ENCODE measurements at regions not wholly inside any gene's neighbourhood (a gene's known extent, or its start where the extent isn't known, plus 50 kb on each side); places are given as distances from the start of the nearest gene placed in this dataset.
"Not testable (repeated sequence)": the region's sequence is repeated elsewhere in the genome, so short reads cannot be mapped to it uniquely, and the experiment has no call there.

DNA sequence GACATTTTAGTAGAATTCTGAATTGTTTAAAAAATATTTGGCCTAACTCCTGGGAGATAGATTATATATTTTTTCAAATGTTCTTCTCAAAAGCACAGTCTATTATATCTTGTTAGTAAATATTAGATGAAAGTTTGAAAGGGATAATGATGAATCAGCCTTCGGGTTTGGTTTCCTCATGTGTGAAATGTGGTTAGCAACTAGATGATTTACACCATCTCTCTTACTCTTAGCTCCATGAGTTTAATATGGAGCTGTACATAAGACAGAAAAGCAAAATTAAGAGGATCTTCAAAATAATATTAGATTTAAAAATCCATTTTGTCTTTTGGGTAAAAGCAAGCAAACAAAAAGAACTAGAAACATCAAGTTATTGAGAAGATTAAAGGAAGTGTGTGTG is 120.8 kb upstream of the SFRP2 start:
- Mint-ChIP-seq H3K9me3 (peaks cover 0 to 2% of the 10 kb centered on the region in 2 donors), H3K4me3 (no peak overlapping the region), H3K36me3 (ENCODE audit: insufficient read depth) (no peaks in the 10 kb centered on the region), H3K27me3 (peaks cover 24 to 26% of the 10 kb centered on the region in 2 donors), H3K4me1 (ENCODE audit: low read depth in 2 of 2) (no peaks in the 10 kb centered on the region), H3K27ac (no peak overlapping the region)
- ATAC-seq (replicated peaks) = no peak
- DNase-seq = no peak

DNA sequence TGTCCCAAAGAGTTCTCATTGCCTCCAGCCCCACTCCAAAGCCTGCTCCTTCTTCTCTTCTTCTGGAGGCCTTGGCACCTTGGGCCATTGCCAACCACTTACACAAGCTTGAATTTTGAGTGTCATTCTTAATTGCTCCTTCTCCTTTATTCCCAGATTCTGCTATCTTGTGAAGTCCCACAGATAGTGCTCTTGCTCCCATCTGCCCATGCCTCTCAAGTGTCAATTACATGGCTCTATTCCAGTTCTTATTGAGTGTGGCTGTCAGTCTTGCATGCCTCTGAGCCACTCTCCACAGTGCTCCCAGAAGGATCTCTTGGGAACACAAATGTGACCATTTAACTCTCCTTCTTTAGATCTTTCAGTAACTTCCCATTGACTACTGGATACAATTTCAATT is 117.3 kb upstream of the SFRP2 start:
- ATAC-seq (replicated peaks) (no peak), DNase-seq (no peak)
- no peaks in the 10 kb centered on the region for H3K4me1 Mint-ChIP-seq (ENCODE audit: low read depth in 2 of 2)
- H3K4me3 Mint-ChIP-seq = no peak overlapping the region
- peaks cover 17% of the 10 kb centered on the region in 2 donors for H3K27me3 Mint-ChIP-seq
- peaks cover 0 to 2% of the 10 kb centered on the region in 2 donors for H3K9me3 Mint-ChIP-seq
- no peaks in the 10 kb centered on the region for H3K36me3 Mint-ChIP-seq (ENCODE audit: insufficient read depth)
- no peak overlapping the region for H3K27ac Mint-ChIP-seq

DNA sequence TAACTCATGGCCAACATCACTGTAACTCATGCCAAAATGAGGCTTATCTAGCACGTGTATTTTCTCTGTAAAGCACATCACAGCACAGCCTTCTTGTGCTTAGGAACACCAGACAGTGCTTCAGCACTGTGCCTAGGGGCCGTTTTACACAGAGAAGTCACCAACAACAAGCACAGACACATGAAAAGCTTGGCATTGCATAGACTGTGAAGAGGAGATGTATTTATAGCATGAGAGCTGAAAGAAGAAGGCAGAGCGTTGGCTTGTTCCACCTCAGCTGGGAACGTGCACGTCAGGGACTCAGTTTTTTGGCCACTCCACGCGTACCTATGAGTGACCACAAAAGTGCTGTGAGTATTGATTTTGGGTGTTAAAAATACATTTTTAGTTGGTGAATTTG is 116.3 kb upstream of the SFRP2 start:
- H3K27ac Mint-ChIP-seq = no peak overlapping the region
- peaks cover 0 to 2% of the 10 kb centered on the region in 2 donors for H3K9me3 Mint-ChIP-seq
- peaks cover 10 to 19% of the 10 kb centered on the region in 2 donors for H3K27me3 Mint-ChIP-seq
- no peaks in the 10 kb centered on the region for H3K4me1 Mint-ChIP-seq (ENCODE audit: low read depth in 2 of 2)
- H3K36me3 Mint-ChIP-seq (ENCODE audit: insufficient read depth) = no peaks in the 10 kb centered on the region
- no peak for DNase-seq
- no peak for ATAC-seq (replicated peaks)
- no peak overlapping the region for H3K4me3 Mint-ChIP-seq

DNA sequence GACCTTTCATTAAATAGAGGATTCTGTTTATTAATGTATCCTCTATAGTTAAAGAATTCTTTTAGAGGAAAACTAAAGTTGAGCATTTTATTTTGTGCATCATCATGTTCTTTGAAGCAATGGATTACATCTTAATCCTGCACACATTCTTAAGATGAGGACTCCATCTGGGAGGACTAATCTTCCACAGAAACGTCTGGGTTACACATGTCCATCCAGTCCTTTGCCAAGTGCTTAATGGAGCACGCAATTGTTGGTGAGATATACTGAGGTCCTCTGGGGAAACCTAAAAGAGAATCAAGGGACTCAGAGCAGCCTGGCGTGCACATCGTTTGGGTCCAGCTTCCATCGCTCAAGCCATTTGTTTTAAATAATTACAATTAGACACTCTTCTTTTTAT is 115.1 kb upstream of the SFRP2 start:
- Mint-ChIP-seq H3K4me1 (ENCODE audit: low read depth in 2 of 2) (no peaks in the 10 kb centered on the region), H3K27ac (no peak overlapping the region), H3K27me3 (peaks cover 15 to 30% of the 10 kb centered on the region in 2 donors), H3K4me3 (no peak overlapping the region), H3K9me3 (peaks cover 0 to 2% of the 10 kb centered on the region in 2 donors), H3K36me3 (ENCODE audit: insufficient read depth) (no peaks in the 10 kb centered on the region)
- ATAC-seq (replicated peaks) = no peak
- no peak for DNase-seq

DNA sequence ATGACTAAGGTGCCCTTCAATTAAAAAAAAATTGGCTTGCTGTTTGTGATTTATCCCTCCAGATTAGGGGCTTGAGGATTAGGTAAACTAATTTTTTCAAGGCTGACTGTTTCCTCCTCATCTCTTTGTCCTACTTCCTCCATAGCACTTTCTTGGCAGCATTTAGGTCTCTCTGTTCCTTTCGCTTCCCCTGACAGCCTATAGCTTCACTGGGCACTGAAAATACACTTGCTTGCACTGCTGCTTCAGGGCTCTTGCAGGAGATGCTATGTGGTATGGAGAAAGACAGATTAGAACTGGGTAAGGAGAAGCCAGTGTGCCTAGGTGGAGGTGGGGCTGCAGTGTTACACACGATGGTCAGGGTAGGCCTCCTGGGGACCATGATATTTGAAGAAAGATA is 112.3 kb upstream of the SFRP2 start:
- DNase-seq (no peak), ATAC-seq (replicated peaks) (no peak)
- Mint-ChIP-seq H3K27me3 (peaks cover 23 to 33% of the 10 kb centered on the region in 2 donors), H3K9me3 (peaks cover 2 to 5% of the 10 kb centered on the region in 2 donors), H3K36me3 (ENCODE audit: insufficient read depth) (no peaks in the 10 kb centered on the region), H3K4me1 (ENCODE audit: low read depth in 2 of 2) (no peaks in the 10 kb centered on the region), H3K27ac (no peak overlapping the region), H3K4me3 (no peak overlapping the region)

DNA sequence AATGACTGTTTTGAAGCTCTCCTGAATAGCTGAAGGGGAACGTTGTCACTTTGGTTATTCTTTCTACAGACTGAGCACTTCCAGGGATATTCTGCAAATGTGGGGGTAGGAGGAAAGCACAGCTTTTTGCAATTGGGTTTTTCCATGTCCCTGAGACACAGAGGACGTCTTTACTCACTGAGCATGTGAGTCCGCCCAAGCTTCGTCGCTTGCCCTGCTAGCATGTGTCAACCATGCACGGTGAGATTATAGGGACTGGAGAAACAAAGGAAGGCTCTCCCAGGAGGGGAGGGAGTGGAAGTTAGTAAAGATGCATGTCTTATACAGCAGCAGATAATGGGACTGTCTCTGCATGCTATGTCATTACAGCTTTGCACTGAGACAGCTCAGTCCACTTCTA is 111.5 kb upstream of the SFRP2 start:
- Mint-ChIP-seq H3K27me3 (peaks cover 19 to 25% of the 10 kb centered on the region in 2 donors), H3K4me3 (no peak overlapping the region), H3K27ac (no peak overlapping the region), H3K9me3 (peaks cover 0 to 5% of the 10 kb centered on the region in 2 donors), H3K4me1 (ENCODE audit: low read depth in 2 of 2) (no peaks in the 10 kb centered on the region), H3K36me3 (ENCODE audit: insufficient read depth) (no peaks in the 10 kb centered on the region)
- ATAC-seq (replicated peaks) (no peak), DNase-seq (no peak)

DNA sequence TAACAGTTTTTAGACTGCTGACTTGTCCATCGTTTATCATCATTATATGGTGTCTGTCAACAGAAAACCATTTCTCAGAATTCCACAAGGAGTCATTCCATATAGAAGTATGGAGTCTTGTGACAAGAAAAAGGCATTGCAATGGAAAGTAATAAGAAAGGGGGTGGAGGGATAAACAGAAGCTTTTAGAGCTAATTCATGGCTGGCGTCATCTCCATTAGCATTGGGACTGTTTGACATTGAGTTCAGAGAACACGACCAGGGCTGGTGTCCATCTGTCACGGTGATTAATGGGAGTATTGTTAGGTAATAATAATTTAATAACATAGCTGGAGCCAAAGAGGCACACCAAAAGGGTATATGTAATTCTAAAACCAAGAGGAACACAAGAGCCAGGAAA is 101.9 kb upstream of the SFRP2 start:
- H3K27ac Mint-ChIP-seq = no peak overlapping the region
- no peaks in the 10 kb centered on the region for H3K36me3 Mint-ChIP-seq (ENCODE audit: insufficient read depth)
- H3K9me3 Mint-ChIP-seq = no peaks in the 10 kb centered on the region
- H3K27me3 Mint-ChIP-seq = peaks cover 18 to 22% of the 10 kb centered on the region in 2 donors
- no peak for DNase-seq
- H3K4me3 Mint-ChIP-seq = no peak overlapping the region
- no peak for ATAC-seq (replicated peaks)
- H3K4me1 Mint-ChIP-seq (ENCODE audit: low read depth in 2 of 2) = no peaks in the 10 kb centered on the region

DNA sequence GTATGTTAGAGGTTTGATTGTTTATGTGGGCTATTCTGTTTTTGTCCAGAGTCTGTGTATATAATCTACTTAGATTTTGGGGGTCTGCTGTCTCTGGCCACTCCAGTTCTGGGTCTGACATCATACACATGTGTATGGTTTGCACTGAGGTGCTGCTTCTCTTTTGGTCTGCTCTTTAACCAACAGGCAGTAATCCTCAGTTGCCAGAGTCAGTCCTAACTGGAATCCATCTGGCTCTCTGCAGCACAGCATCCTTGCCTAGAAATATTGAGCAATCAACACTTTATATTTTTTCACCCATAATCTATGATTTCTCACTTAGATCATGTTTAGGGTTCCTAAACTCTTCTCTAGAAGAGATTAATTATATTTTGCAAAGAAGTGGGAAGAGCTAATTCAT is 98.3 kb upstream of the SFRP2 start:
- DNase-seq = no peak
- H3K36me3 Mint-ChIP-seq (ENCODE audit: insufficient read depth) = no peaks in the 10 kb centered on the region
- H3K27ac Mint-ChIP-seq = no peak overlapping the region
- no peaks in the 10 kb centered on the region for H3K4me1 Mint-ChIP-seq (ENCODE audit: low read depth in 2 of 2)
- H3K27me3 Mint-ChIP-seq = peaks cover 23% of the 10 kb centered on the region in 2 donors
- no peak overlapping the region for H3K4me3 Mint-ChIP-seq
- no peak for ATAC-seq (replicated peaks)
- H3K9me3 Mint-ChIP-seq = no peaks in the 10 kb centered on the region

DNA sequence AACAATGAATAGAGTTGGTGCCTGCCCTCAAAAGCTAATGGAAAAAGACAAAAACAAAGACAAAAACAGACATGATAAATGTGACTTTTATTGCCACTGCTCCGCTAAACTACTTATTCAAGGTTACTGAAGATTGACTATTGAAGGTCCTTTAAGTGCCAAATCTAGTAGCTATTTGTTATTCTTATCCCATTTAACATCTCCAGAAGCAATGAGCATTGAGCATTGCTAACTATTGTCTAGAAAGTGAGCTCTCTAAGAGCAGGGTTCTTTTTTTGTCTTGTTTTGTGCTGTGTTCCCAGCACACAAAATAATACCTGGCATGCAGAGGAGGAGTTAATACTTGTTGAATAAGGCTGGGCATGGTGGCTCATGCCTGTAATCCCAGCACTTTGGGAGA is 95.4 kb upstream of the SFRP2 start:
- ATAC-seq (replicated peaks) = no peak
- Mint-ChIP-seq H3K4me3 (no peak overlapping the region), H3K36me3 (ENCODE audit: insufficient read depth) (no peaks in the 10 kb centered on the region), H3K9me3 (peaks cover 5 to 6% of the 10 kb centered on the region in 2 donors), H3K27ac (no peak overlapping the region), H3K4me1 (ENCODE audit: low read depth in 2 of 2) (no peaks in the 10 kb centered on the region), H3K27me3 (peaks cover 6 to 10% of the 10 kb centered on the region in 2 donors)
- DNase-seq = no peak

DNA sequence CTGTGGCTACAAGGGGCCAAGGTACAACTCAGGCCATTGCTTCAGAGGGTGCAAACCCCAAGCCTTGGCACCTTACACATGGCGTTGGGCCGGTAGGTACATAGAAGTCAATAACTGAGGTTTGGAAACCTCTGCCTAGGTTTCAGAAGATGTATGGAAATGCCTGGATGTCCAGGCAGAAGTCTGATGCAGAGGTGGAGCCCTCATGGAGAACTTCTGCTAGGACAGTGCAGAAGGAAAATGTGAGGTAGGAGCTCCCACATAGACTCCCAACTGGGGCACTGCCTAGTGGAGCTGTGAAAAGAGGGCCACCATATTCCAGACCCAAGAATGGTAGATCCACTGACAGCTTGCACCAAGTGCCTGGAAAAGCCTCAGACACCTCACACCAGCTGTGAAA is 92.1 kb upstream of the SFRP2 start:
- no peak overlapping the region for H3K4me3 Mint-ChIP-seq
- H3K27ac Mint-ChIP-seq = no peak overlapping the region
- no peaks in the 10 kb centered on the region for H3K36me3 Mint-ChIP-seq (ENCODE audit: insufficient read depth)
- peaks cover 6 to 8% of the 10 kb centered on the region in 2 donors for H3K27me3 Mint-ChIP-seq
- H3K4me1 Mint-ChIP-seq (ENCODE audit: low read depth in 2 of 2) = no peaks in the 10 kb centered on the region
- ATAC-seq (replicated peaks) (no peak), DNase-seq (no peak)
- H3K9me3 Mint-ChIP-seq = peaks cover 6 to 8% of the 10 kb centered on the region in 2 donors

DNA sequence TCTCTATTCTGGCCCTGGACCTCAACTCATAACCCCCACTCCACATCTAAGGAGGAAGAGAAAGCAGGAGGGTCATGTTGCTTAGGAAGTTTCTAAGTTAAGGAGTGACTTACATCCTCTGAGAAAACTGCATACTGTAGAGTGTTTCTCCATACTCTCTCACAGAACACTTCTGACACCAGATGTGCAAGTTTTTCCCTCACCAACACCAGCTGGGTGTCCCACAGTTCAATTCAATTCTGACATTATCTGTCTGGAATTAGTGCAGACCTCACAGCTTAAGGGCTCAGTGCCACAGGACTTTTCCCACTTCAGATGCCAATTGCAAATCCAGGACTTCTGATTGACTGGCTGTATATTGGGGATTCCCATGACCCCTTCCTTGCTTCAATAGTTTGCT is 89.0 kb upstream of the SFRP2 start:
- peaks cover 5 to 15% of the 10 kb centered on the region in 2 donors for H3K27me3 Mint-ChIP-seq
- DNase-seq = no peak
- no peak for ATAC-seq (replicated peaks)
- H3K36me3 Mint-ChIP-seq (ENCODE audit: insufficient read depth) = no peaks in the 10 kb centered on the region
- no peak overlapping the region for H3K4me3 Mint-ChIP-seq
- H3K4me1 Mint-ChIP-seq (ENCODE audit: low read depth in 2 of 2) = no peaks in the 10 kb centered on the region
- peaks cover 6 to 8% of the 10 kb centered on the region in 2 donors for H3K9me3 Mint-ChIP-seq
- no peak overlapping the region for H3K27ac Mint-ChIP-seq

DNA sequence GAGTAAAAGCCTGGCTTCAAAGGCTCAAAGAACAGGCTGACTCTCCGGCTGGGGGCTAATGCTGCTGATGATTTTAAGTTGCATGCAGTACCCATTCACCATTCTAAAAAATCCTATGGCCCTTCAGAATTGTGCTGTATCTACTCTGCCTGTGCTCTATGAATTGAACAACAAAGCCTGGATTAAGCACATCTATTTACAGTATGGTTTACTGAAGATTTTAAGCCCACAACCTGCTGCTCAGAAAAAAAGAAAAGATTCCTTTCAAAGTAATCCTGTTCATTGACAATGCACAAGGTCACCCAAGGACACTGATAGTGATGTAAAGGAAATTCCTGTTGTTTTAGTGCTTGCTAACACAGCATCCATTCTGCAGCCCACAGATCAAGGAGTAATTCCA is 84.9 kb upstream of the SFRP2 start:
- no peak for DNase-seq
- no peaks in the 10 kb centered on the region for H3K36me3 Mint-ChIP-seq (ENCODE audit: insufficient read depth)
- H3K9me3 Mint-ChIP-seq = peaks cover 0 to under 1% of the 10 kb centered on the region in 2 donors
- peaks cover 9 to 17% of the 10 kb centered on the region in 2 donors for H3K27me3 Mint-ChIP-seq
- no peaks in the 10 kb centered on the region for H3K4me1 Mint-ChIP-seq (ENCODE audit: low read depth in 2 of 2)
- no peak overlapping the region for H3K4me3 Mint-ChIP-seq
- no peak overlapping the region for H3K27ac Mint-ChIP-seq
- ATAC-seq (replicated peaks) = no peak

DNA sequence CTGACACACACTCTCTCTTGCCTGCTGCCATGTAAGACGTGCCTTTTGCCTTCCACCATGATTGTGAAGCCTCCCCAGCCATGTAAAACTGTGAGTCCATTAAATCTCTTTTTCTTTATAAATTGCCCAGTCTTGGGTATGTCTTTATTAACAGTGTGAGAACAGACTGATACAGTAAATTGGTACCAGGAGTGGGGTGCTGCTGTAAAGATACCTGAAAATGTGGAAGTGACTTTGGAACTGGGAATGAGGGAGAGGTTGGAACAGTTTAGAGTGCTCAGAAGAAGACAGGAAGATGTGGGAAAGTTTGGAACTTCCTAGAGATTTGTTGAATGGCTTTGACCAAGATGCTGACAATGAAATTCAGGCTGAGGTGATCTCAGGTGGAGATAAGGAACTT is 77.9 kb upstream of the SFRP2 start:
- not testable (repeated sequence) for H3K4me1 Mint-ChIP-seq (ENCODE audit: low read depth in 2 of 2); H3K4me3 Mint-ChIP-seq; ATAC-seq (replicated peaks); H3K36me3 Mint-ChIP-seq (ENCODE audit: insufficient read depth); DNase-seq; H3K27ac Mint-ChIP-seq
- Mint-ChIP-seq H3K27me3 (peaks cover 36 to 41% of the 10 kb centered on the region in 2 donors), H3K9me3 (peaks cover 20 to 28% of the 10 kb centered on the region in 2 donors)

DNA sequence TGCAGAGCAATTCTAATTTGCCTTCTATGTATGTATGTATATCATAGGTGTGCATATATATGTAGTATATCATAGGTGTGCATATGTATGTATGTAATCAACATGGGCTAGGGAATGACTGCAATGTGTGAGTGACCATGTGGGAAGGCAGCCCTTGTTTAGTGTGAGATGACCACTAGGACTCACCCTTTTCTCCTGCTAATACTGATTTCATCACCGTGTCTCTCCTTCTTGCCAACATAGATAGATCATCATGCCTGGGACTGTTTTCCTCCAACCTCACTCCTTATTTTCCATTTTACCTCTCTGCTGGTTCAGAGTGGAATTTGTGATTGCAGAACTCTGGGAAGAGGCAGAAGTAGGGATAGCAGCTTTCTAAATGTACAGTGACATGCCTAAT is 63.6 kb upstream of the SFRP2 start:
- DNase-seq = no peak
- Mint-ChIP-seq H3K27ac (no peak overlapping the region), H3K36me3 (ENCODE audit: insufficient read depth) (peaks cover 2% of the 10 kb centered on the region), H3K9me3 (peaks cover 3 to 15% of the 10 kb centered on the region in 2 donors), H3K27me3 (peaks cover 18 to 27% of the 10 kb centered on the region in 2 donors), H3K4me1 (ENCODE audit: low read depth in 2 of 2) (no peaks in the 10 kb centered on the region), H3K4me3 (no peak overlapping the region)
- ATAC-seq (replicated peaks) = no peak
